HPDE6-E6E7 (cell line): ENCODE measurements at regions not wholly inside any gene's neighbourhood (a gene's known extent, or its start where the extent isn't known, plus 50 kb on each side); places are given as distances from the start of the nearest gene placed in this dataset.
"Not testable (repeated sequence)": the region's sequence is repeated elsewhere in the genome, so short reads cannot be mapped to it uniquely, and the experiment has no call there.

Experiments used
- DNase-seq: peaks from one replicate; pipeline ENCODE4 v3.0.0; 2011; ENCODE audit warnings: missing footprints; ENCODE audit errors: extremely low spot score

- peak; percentile 79 for DNase-seq
These were observed 227.3 kb downstream of the KTN1 start for GRCh38 chr14:55807053-55807880.

GRCh38 chr14:55807881-55808379, 227.9 kb downstream of the KTN1 start:
- no peak for DNase-seq

- DNase-seq = no peak
These were observed 233.6 kb downstream of the KTN1 start for GRCh38 chr14:55813630-55814029.

GRCh38 chr14:55814064-55814463, 234.1 kb downstream of the KTN1 start:
- no peak for DNase-seq

- no peak for DNase-seq
These were observed 234.9 kb downstream of the KTN1 start for GRCh38 chr14:55814873-55815272.

- DNase-seq = no peak
These were observed 236.2 kb downstream of the KTN1 start for GRCh38 chr14:55816225-55816624.

GRCh38 chr14:55819610-55820304, 239.8 kb downstream of the KTN1 start:
- DNase-seq = no peak

GRCh38 chr14:55822906-55823305, 242.9 kb downstream of the KTN1 start:
- no peak for DNase-seq

- peak; percentile 71 for DNase-seq
These were observed 252.3 kb downstream of the KTN1 start for GRCh38 chr14:55832122-55832911.

- DNase-seq = no peak
These were observed 253.0 kb downstream of the KTN1 start for GRCh38 chr14:55832974-55833373.

- no peak for DNase-seq
These were observed 254.4 kb downstream of the KTN1 start for GRCh38 chr14:55834390-55834789.

GRCh38 chr14:55835985-55836384, 256.0 kb downstream of the KTN1 start:
- no peak for DNase-seq

GRCh38 chr14:55837467-55837866, 257.5 kb downstream of the KTN1 start:
- DNase-seq = no peak

- DNase-seq = no peak
These were observed 258.6 kb downstream of the KTN1 start for GRCh38 chr14:55838529-55839052.

GRCh38 chr14:55839301-55839947, 259.4 kb downstream of the KTN1 start:
- DNase-seq = not testable (repeated sequence)

- DNase-seq = no peak
These were observed 260.8 kb downstream of the KTN1 start for GRCh38 chr14:55840821-55841220.

- DNase-seq = no peak
These were observed 261.6 kb downstream of the KTN1 start for GRCh38 chr14:55841625-55842024.

- DNase-seq = no peak
These were observed 263.9 kb downstream of the KTN1 start for GRCh38 chr14:55843718-55844403.

GRCh38 chr14:55845963-55846825, 266.2 kb downstream of the KTN1 start:
- DNase-seq = no peak
